ENCODE measurements at regions not wholly inside any gene's neighbourhood (a gene's known extent, or its start where the extent isn't known, plus 50 kb on each side); places are given as distances from the start of the nearest gene placed in this dataset.
"Not testable (repeated sequence)": the region's sequence is repeated elsewhere in the genome, so short reads cannot be mapped to it uniquely, and the experiment has no call there.

- DNase-seq, result no peak
Measured at GRCh38 chr10:94131885-94132284, 138.2 kb downstream of the PLCE1 start.

GRCh38 chr10:94133239-94133638 is 139.5 kb downstream of the PLCE1 start:
- no peak for DNase-seq

- no peak for DNase-seq
Measured at GRCh38 chr10:94137747-94138146, 144.0 kb downstream of the PLCE1 start.

GRCh38 chr10:94138391-94138790 is 144.7 kb downstream of the PLCE1 start:
- no peak for DNase-seq

- no peak for DNase-seq
Measured at GRCh38 chr10:94143261-94143660, 149.5 kb downstream of the PLCE1 start.

- no peak for DNase-seq
Measured at GRCh38 chr10:94146313-94146712, 152.6 kb downstream of the PLCE1 start.

- no peak for DNase-seq
Measured at GRCh38 chr10:94146746-94147145, 153.0 kb downstream of the PLCE1 start.

GRCh38 chr10:94149702-94150101 is 156.0 kb downstream of the PLCE1 start:
- no peak for DNase-seq

- DNase-seq, result no peak
Measured at GRCh38 chr10:94150541-94151184, 156.9 kb downstream of the PLCE1 start.

GRCh38 chr10:94155722-94156271 is 162.1 kb downstream of the PLCE1 start:
- DNase-seq, result no peak

- no peak for DNase-seq
Measured at GRCh38 chr10:94156453-94156852, 162.7 kb downstream of the PLCE1 start.

GRCh38 chr10:94165158-94165611 is 171.5 kb downstream of the PLCE1 start:
- not testable (repeated sequence) for DNase-seq

GRCh38 chr10:94172332-94172731 is 178.6 kb downstream of the PLCE1 start:
- no peak for DNase-seq

GRCh38 chr10:94173594-94173993 is 179.9 kb downstream of the PLCE1 start:
- DNase-seq, result no peak

GRCh38 chr10:94174838-94175237 is 181.1 kb downstream of the PLCE1 start:
- DNase-seq, result no peak

- no peak for DNase-seq
Measured at GRCh38 chr10:94178475-94179253, 184.1 kb downstream of the NOC3L start.

- DNase-seq, result no peak
Measured at GRCh38 chr10:94180576-94180975, 182.2 kb downstream of the NOC3L start.

GRCh38 chr10:94183666-94184264 is 179.0 kb downstream of the NOC3L start:
- no peak for DNase-seq

- no peak for DNase-seq
Measured at GRCh38 chr10:94186722-94187121, 176.0 kb downstream of the NOC3L start.

GRCh38 chr10:94192333-94192732 is 170.4 kb downstream of the NOC3L start:
- no peak for DNase-seq

- DNase-seq, result no peak
Measured at GRCh38 chr10:94192974-94193373, 169.8 kb downstream of the NOC3L start.

GRCh38 chr10:94193466-94193924 is 169.2 kb downstream of the NOC3L start:
- DNase-seq, result no peak

- no peak for DNase-seq
Measured at GRCh38 chr10:94194256-94194655, 168.5 kb downstream of the NOC3L start.

- no peak for DNase-seq
Measured at GRCh38 chr10:94197241-94197640, 165.5 kb downstream of the NOC3L start.

All from NCI-H1930 (cell line).